GM19395 (cell line): ENCODE measurements at regions not wholly inside any gene's neighbourhood (a gene's known extent, or its start where the extent isn't known, plus 50 kb on each side); places are given as distances from the start of the nearest gene placed in this dataset.

Experiments used
- ATAC-seq: cut with Tn5 transposase; IDR thresholded peaks from one replicate; pipeline ENCODE4 v1.9.1; 2021; ENCODE audit warnings: mild to moderate bottlenecking, moderate library complexity; ENCODE audit not compliant: unreplicated experiment

GRCh38 chr5:3811116-3811515 lies 215.5 kb downstream of the IRX1 start:
- no peak for ATAC-seq

GRCh38 chr5:3818624-3819023 lies 223.0 kb downstream of the IRX1 start:
- ATAC-seq, result no peak

GRCh38 chr5:3825531-3826451 lies 230.2 kb downstream of the IRX1 start:
- no peak for ATAC-seq

- no peak for ATAC-seq
Measured at GRCh38 chr5:3827624-3828023, 232.0 kb downstream of the IRX1 start.

GRCh38 chr5:3828761-3829160 lies 233.1 kb downstream of the IRX1 start:
- ATAC-seq, result no peak

- no peak for ATAC-seq
Measured at GRCh38 chr5:3833566-3833965, 237.9 kb downstream of the IRX1 start.

- ATAC-seq, result no peak
Measured at GRCh38 chr5:3835811-3836210, 240.2 kb downstream of the IRX1 start.

GRCh38 chr5:3836528-3836927 lies 240.9 kb downstream of the IRX1 start:
- no peak for ATAC-seq

GRCh38 chr5:3837506-3837905 lies 241.9 kb downstream of the IRX1 start:
- no peak for ATAC-seq

GRCh38 chr5:3839151-3839550 lies 243.5 kb downstream of the IRX1 start:
- ATAC-seq, result no peak

GRCh38 chr5:3842591-3842990 lies 247.0 kb downstream of the IRX1 start:
- no peak for ATAC-seq

- ATAC-seq, result no peak
Measured at GRCh38 chr5:3843706-3844105, 248.1 kb downstream of the IRX1 start.

- ATAC-seq, result no peak
Measured at GRCh38 chr5:3844266-3844665, 248.6 kb downstream of the IRX1 start.

- no peak for ATAC-seq
Measured at GRCh38 chr5:3845230-3845629, 249.6 kb downstream of the IRX1 start.

- ATAC-seq, result no peak
Measured at GRCh38 chr5:3852161-3852916, 256.7 kb downstream of the IRX1 start.

- ATAC-seq, result no peak
Measured at GRCh38 chr5:3853362-3853761, 257.7 kb downstream of the IRX1 start.

GRCh38 chr5:3854188-3854821 lies 258.7 kb downstream of the IRX1 start:
- no peak for ATAC-seq

GRCh38 chr5:3856036-3856435 lies 260.4 kb downstream of the IRX1 start:
- ATAC-seq, result no peak

- no peak for ATAC-seq
Measured at GRCh38 chr5:3858524-3858923, 262.9 kb downstream of the IRX1 start.

GRCh38 chr5:3862906-3863305 lies 267.3 kb downstream of the IRX1 start:
- ATAC-seq, result no peak

GRCh38 chr5:3875144-3875543 lies 279.5 kb downstream of the IRX1 start:
- ATAC-seq, result no peak

- ATAC-seq, result no peak
Measured at GRCh38 chr5:3878267-3878666, 282.6 kb downstream of the IRX1 start.
